Right ventricle myocardium inferior (tissue), 1 donor: ENCODE measurements at regions not wholly inside any gene's neighbourhood (a gene's known extent, or its start where the extent isn't known, plus 50 kb on each side); places are given as distances from the start of the nearest gene placed in this dataset.
"Not testable (repeated sequence)": the region's sequence is repeated elsewhere in the genome, so short reads cannot be mapped to it uniquely, and the experiment has no call there.

Experiments
- ATAC-seq: fragments of 200-7000 bp; cut with Tn5 transposase; one replicate; pipeline ENCODE4 v1.9.1; 2020; ENCODE audit warnings: mild to moderate bottlenecking, moderate library complexity
- DNase-seq: peaks from one replicate; pipeline ENCODE4 v3.0.0; 2021; ENCODE audit errors: missing footprints
- intact Hi-C: fragments of 100-400 bp; cut with DNase I; formaldehyde crosslinking; loops from one replicate; pipeline ENCODE4 v1.11.0; 2022
- donor health status: DM: no; HTN: yes; CAD: no; lungs with severe emphysema.

DNA sequence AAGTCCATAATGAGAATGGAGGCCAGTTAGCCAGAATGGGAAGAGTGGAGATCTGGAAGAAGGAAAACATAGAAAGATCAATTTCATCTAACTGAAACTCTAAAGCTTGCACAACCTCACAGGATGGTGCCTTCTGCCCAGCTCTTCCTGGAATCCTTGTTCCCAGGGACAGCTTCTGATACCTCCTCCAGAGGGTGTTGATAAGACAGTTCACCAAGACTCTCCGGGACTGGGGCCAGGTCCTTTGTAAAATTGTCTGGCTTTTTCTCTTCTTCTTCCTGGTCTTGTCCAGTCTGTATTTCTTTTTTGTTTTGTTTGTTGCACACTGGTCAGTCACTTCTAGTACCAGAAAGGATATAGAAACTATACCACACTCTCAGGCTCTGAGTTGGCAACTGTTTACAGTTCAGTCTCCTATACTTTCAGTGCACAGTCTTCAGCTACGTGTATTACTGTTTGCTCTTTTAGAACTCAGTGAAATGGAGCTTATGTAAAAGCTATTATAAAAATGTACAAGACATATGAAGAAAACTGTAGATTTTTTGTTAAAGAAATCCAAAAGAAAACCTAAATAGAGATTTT, 142.8 kb upstream of the RPL34 start:
- DNase-seq (no peak), ATAC-seq (no peak)
- intact Hi-C loops: no loop called here

DNA sequence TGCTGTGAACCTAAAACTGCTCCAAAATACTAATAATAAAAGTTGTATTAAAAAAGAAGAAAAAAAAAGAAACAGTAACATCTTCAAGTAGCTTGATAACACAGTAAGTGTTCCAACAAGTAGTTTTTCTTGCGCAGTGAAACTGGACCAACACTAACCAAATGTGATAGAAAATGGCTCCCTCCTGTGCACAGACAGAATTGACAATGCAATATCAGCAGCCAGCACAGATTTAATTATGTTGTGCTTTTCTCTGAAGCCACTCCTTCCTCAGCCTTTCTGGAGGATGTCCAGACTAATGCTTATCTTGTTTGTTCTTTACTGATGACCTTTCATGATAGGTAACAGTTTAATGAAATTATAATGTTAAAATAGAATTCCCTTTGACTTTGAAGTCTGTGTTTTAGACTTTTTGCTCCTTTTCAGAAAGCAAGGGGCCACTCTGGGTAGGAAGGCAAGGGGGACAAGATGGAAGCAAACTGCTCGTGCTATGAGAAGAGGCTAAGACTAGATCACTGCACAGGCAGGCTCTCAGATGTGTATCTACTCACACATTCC, 147.1 kb upstream of the RPL34 start:
- DNase-seq (no peak), ATAC-seq (no peak)
- intact Hi-C loops: no loop called here

DNA sequence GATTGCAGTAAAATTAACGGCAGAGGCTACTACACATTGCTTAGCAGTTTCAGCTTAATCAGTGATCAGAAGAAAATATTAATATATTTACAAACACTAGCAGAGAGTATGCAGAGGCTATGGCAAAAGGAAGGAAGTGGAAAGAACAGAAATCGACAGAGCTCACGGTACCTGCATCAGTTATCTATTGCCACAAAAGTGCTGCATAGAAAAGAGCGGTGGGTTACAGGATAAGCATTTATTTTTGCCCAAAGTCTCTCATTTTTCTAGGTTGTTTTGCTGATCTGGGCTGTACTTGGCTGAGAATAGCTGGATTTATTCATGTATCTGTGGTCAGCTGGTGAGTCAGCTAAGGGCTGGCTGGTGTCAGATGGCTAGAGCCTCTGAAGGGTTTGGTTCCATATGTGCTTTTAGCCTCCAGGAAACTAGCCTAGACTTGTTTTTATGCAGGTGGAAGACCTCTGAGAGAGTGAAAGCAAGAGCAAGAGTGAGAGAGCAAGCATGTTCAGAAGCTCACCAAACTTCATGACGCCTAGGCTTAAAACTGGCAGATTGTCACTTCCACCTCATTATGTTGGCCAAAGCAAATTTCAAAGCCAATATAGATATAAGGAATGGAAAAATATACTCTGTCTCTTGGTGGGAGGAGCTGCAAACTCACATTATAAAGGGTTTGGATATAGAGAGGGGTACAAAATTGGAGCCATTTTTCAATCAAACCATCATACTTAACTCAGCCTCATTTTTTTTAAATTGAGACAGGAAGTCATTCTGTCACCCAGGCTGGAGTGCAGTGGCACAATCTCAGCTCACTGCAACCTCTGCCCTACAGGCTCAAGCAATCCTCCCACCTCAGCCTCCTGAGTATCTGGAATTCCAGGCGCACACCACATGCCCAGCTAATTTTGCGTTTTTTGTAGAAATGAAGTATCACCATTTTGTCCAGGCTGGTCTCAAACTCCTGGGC, 153.2 kb upstream of the RPL34 start:
- intact Hi-C loops: no loop called here
- ATAC-seq (no peak), DNase-seq (no peak)

DNA sequence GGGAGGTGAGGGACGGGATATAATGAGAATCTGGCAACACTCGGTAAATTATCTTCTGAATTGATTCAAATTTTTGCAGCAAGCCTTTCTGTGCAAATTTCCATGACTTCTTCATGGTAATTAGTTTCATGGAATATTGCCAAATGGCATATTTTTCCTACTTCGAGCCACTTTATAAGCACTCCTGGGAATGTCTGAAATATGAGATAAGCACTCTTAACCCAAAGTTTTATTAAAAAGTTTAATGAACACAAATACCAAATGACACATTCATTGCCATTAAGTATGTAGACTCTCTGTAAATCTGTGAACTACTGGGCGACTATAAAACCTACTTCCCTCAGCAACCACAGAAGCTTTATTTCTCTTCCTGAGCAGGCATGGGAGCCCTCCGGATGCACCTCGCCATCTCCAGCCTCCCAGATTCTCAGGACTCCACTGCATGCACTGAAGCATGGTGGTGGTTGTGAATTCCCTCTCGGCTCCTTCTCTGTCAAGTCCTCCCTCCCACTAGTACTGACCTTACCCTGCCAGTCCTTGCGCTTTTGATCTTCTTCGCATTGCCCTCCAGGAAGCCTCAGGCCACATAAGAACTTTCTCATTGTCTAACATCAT, 154.4 kb upstream of the RPL34 start:
- no peak for ATAC-seq
- DNase-seq: no peak
- intact Hi-C loops: no loop called here

DNA sequence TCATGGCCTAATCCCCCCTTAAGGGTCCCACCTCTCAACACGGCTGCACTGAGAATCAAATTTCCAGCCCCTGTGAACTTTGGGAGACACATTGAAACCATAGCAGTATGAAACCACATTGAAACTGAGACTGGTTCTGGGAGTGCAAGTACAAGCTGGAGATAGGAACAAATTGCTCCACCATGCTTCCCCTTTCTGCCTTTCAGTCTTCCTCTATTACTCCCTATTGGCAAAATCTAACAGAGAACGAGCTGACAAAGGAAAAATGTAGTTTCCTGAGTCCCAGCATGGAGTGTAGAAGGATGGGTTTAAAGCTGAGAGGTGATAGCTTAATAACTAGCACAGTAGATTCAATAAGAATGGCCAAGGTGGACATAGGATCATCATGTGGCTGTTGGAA, 161.7 kb upstream of the RPL34 start:
- ATAC-seq (no peak), DNase-seq (no peak)
- intact Hi-C loops: no loop called here

DNA sequence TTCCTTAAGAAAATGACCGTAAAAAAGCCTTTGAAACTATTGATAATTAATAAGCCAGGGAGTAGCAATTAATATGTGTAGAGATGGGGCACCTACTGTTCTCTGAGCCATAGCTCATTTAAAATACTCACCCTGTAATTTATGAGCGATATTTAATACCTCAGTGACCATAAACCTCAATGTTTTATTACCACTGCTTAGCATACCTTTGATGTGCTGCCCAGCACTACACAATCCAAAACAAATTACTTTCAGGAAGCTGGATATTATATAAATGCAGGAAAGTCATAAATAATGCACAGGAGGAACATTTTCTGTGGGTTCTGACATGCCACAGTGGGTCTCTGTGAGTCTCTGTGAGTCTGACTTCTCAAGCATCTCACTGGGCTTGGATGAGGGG, 166.1 kb upstream of the RPL34 start:
- DNase-seq (no peak), ATAC-seq (no peak)
- intact Hi-C loops: no loop called here

DNA sequence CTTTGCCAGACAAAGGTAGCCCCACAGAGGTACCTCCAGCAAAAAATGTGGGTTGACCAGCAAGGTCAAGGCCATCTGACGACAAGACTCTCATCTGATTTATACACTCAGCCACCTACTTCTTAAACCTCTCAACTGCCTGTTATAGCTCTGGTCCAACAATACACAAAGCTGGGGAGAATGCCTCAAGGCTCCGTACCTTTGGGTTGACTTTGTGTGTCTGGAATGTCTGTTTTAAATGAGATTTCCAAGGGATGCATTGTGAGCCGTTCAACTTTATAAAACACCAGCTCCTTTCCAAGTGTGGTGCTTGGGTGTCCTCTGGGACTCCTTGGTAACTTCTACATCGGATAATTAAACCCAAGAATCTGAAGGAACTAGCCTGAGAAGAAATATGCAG, 167.0 kb upstream of the RPL34 start:
- no peak for ATAC-seq
- intact Hi-C loops: no loop called here
- no peak for DNase-seq

DNA sequence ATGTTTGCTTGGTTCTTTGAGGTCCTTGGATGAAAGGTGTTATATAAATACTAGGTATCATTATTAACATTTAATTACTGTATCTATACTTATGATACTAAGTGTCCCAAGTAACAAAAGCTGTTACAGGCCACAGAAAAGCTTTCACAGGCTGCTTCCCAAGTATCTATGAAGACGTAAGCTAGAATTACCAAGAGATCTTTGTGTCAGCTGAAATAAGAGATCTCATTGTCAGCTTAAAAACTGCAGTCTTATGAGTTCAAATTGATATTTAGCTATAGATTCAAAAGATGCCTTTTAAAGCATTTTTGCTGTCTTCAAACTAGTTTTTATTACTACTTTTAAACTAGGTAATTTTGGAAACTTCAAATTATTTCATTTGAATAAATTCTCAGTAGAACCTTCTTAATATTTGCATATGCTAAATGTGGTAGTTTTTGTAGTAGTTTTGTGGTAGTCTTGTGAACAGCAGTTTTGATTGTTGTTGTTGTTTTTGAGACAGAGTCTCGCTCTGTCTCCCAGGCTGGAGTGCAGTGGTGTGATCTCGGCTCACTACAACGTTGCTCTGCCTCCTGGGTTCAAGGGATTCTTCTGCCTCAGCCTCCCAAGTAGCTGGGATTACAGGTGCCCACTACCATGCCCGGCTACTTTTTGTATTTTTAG, 170.0 kb upstream of the RPL34 start:
- DNase-seq: no peak
- no peak for ATAC-seq

DNA sequence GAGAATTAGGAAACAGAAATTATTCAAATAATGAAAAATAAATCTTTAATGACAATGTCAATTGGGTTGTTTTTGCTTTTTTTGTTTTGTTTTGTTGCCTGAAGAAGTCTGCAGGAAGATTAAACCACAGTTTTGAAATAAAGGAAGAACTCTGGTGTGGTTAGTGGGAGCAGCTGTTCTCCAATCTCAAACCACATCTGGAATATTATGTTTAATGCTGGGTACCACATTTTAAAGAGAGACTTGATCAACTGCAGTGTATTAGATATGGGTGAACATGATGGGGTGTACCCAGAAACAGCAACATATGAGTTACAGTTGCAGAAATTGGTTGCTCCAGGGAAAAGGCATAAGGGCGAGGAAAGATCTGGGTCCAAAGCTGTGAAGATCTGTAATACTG, 171.2 kb upstream of the RPL34 start:
- ATAC-seq (no peak), DNase-seq (no peak)
- intact Hi-C loops: no loop called here

More for the DNA sequence above, 170.0 kb upstream of the RPL34 start:
- intact Hi-C loops: no loop called here

DNA sequence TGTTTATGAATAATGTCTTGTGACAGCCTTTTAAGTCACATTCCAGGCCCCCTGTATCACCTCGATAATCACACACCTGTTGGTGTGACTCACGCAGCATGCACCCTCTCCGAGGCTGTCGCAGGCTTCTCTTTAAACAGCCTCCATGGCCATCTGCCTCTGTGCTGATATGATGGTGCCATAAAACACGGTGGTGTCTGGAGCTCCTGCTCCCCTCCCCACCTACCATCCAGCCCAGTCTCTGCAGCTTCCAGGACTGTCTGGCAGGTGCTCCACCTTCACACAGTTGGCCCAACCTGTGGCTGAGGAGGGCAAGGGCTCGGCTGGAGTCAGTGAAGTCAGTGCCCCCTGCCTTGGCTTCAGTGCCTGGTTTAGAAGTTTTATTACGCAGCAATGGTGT, 173.8 kb upstream of the RPL34 start:
- ATAC-seq (no peak), DNase-seq (no peak)
- intact Hi-C loops: no loop called here

DNA sequence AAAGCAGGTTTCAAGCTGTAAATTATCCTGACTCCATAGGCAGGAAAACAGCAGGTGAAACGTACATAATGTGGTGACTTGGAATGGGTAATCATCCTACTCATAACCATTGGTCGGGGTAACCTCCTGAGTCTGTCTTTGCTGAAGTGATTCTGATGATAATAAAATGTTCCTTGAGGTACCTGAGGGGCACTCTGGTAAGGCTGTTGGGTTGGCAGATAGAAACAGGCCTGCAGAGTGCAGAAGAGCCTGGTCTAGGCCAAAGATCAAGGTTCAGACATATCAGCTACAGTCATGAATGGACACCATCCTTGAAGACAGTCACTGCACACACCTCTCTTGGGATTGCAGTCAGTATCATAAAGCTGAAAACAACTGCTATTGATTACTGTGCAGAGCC, 174.7 kb upstream of the RPL34 start:
- DNase-seq (no peak), ATAC-seq (no peak)
- intact Hi-C loops: no loop called here

DNA sequence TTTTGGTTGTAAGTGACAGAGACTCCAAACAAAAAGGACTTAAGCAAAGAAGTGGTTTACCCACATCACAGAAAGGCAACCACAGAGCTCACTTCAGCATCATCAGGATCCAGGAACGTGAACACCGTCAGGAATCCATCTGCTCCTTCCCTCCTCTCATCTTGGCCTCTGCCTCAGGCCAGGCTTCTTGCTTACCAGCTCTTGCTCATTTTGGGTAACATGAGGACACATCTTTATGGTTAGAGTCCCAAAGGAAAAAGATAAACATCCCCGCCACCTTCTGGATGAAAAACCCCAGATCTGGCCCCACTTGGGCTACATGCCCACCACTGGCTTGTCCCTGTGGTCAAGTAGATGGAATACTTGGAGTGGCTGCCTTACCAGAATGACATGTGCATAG, 176.8 kb upstream of the RPL34 start:
- intact Hi-C loops: no loop called here
- no peak for ATAC-seq
- no peak for DNase-seq

DNA sequence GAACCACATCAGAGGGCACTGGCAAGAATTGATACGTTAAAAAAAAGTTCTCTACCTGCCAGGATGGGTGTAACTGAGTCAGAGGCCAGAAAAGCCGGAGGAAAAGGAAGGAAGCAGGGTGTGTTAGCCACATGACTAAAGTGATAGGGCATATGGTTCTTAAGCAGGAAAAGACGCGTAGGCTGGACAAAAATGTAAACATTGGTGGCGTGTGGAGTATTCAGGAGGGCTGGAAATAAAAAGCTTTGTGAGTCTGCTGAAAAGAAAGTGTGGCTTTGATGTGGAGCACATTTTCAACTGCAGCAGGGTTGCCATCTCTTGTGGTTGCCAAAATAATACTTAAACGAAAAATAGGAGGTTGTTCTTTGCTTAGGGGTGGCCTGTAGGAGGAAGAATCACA, 186.5 kb upstream of the RPL34 start:
- DNase-seq (no peak), ATAC-seq (no peak)
- intact Hi-C loops: no loop called here

DNA sequence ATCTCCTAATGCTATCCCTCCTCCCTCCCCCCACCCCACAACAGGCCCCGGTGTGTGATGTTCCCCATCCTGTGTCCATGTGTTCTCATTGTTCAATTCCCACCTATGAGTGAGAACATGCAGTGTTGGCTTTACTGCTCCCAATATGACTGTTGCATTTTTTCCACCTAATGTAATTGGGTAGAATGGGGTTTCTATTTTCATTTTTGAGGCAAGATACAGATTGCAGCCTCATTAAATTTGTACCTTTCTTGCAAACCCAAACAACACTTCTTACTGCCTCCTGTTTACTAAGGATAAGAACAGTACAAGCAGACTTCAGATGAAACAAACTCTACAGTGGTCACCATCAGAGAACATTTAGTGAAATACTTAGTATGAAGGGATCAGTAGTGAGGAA, 187.0 kb upstream of the RPL34 start:
- DNase-seq, ATAC-seq, intact Hi-C loops: not testable (repeated sequence)

DNA sequence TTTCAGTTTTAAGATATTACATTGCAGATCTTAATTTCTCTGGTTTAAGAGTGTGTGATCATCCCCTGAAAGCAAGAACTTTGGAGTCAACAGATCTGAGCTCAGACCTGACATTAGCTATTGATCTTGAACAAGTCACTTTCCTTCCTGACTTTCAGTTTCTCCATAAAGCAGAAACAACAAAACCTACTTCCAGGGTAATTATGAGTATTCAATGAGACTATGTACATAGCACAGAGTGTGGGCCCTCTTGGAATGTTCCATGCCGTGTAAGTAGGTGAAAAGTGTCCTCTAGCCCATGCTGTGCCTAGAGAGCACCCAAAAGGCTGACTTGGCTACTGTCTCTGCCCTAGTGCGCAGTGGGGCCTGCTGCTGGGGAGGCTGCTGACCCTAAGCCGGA, 188.0 kb upstream of the RPL34 start:
- intact Hi-C loops: no loop called here
- ATAC-seq: no peak

DNA sequence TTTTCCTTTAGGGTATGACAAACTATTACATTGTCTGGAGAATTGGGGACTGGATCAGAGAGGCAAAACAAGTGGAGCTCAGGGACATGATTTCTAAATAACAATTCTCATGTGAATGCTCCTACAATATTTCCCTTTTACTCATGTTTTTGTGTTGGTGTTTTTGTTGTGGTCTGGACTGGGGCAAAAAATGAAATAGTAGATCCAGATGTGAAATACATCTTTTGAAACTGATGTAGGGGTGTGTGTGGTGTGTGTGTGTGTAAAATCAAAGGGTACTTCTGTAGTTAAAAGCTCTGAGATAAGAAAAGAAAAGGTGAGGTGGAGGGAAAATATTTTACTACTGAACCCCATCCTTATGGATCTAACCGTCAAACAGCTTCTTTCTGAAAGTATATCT, 188.4 kb upstream of the RPL34 start:
- DNase-seq (no peak), ATAC-seq (no peak)
- intact Hi-C loops: no loop called here

More for the DNA sequence above, 188.0 kb upstream of the RPL34 start:
- DNase-seq: no peak

DNA sequence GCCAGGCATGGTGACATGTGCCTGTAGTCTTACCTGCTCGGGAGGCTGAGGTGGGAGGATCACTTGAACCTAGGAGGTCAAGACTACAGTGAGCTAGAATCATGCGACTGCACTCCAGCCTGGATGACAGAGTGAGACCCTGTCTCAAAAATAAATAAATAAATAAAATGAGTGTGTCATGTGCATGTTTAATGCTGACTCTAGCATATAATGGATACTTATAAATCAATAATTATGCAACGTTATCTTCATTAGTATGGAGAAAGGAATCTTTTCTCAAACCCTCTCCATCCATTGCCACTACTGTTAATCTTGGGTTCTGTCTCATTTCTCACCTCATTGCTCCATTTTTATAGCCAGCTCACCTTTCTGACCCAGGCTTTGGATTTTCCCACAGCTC, 189.5 kb upstream of the RPL34 start:
- DNase-seq (no peak), ATAC-seq (no peak)
- intact Hi-C loops: no loop called here

DNA sequence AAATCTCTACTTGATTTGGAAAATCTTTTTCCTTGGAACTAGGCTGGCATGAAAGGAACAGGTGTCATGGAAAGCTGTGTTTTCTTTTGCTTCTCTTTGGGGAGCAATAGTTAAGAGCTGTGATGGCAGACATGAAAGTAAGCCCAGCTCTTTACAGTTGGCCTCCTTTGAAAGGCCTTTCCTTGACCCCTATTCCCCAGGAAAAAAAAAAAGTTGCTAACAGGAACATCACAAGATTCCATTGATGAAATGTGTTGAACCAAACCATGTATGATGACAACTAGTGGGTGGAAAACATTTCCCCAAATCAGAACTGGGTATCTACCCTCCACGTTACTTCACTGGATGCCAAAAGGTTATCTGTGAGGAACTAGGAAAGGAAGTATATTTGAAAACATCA, 190.7 kb upstream of the RPL34 start:
- intact Hi-C loops: no loop called here
- DNase-seq (no peak), ATAC-seq (no peak)

DNA sequence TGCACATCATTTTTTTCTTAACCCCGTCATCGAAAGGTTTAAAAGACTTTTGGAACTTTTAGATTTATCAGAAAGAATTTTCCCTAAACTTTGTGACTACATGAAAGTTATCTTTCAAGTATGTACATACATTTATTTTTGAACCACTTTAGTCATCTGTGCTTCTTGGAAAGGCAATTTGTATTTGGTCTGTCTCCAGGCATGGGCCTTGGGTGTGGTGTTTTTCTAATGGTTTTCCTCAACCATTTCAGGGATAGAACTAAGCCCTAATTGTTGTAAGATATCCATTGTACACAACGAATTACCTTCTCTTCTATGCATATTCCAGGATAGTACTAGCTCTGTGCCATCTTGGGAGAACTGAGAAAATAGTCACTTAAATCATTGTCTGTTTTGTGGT, 191.5 kb upstream of the RPL34 start:
- DNase-seq: no peak
- no peak for ATAC-seq
- intact Hi-C loops: no loop called here
